ENCODE measurements at regions not wholly inside any gene's neighbourhood (a gene's known extent, or its start where the extent isn't known, plus 50 kb on each side); places are given as distances from the start of the nearest gene placed in this dataset.
"Not testable (repeated sequence)": the region's sequence is repeated elsewhere in the genome, so short reads cannot be mapped to it uniquely, and the experiment has no call there.

GRCh38 chr6:11452106-11452505 lies 85.4 kb upstream of the TMEM170B start:
- not testable (repeated sequence) for DNase-seq (ENCODE audit: low read depth in 2 of 2)

- no peak for DNase-seq (ENCODE audit: low read depth in 2 of 2)
These were observed 87.5 kb upstream of the TMEM170B start for GRCh38 chr6:11450037-11450436.

GRCh38 chr6:11449408-11449807 lies 88.1 kb upstream of the TMEM170B start:
- DNase-seq (ENCODE audit: low read depth in 2 of 2), result no peak

- DNase-seq (ENCODE audit: low read depth in 2 of 2), result no peak
These were observed 89.5 kb upstream of the TMEM170B start for GRCh38 chr6:11448038-11448437.

GRCh38 chr6:11447265-11447664 lies 90.3 kb upstream of the TMEM170B start:
- no peak for DNase-seq (ENCODE audit: low read depth in 2 of 2)

GRCh38 chr6:11445146-11445545 lies 92.4 kb upstream of the TMEM170B start:
- DNase-seq (ENCODE audit: low read depth in 2 of 2), result no peak

DNA sequence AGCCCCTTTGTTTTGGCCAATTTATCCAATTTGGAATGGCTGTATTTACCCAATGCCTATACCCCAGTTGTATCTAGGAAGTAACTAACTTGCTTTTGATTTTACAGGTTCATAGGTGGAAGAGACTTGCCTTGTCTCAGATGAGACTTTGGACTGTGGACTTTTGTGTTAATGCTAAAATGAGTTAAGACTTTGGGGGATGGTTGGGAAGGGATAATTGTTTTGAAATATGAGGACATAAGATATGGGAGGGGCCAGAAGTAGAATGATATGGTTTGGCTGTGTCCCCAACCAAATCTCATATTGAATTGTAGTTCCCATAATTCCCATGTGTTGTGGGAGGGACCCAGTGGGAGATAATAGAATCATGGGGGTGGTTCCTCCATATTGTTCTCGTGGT lies 94.4 kb upstream of the TMEM170B start:
- not testable (repeated sequence) for DNase-seq (ENCODE audit: low read depth in 2 of 2)

DNA sequence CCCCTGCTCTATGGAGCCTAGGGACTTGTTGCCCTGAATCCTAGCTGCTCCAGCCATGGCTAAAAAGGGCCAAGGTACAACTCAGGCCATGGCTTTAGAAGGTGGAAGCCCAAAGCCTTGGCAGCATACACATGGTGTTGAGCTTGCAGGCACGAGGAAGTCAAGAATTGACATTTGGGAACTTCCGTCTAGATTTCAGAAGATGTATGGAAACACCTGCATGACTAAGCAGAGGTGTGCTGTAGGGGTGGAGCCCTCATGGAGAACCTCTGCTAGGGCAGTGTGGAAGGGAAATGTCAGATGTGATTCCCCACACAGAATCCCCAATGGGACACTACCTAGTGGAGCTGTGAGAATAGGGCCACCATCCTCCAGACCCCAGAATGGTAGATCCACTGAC lies 95.1 kb upstream of the TMEM170B start:
- no peak for DNase-seq (ENCODE audit: low read depth in 2 of 2)

- no peak for DNase-seq (ENCODE audit: low read depth in 2 of 2)
These were observed 97.7 kb upstream of the TMEM170B start for GRCh38 chr6:11439876-11440275.

DNA sequence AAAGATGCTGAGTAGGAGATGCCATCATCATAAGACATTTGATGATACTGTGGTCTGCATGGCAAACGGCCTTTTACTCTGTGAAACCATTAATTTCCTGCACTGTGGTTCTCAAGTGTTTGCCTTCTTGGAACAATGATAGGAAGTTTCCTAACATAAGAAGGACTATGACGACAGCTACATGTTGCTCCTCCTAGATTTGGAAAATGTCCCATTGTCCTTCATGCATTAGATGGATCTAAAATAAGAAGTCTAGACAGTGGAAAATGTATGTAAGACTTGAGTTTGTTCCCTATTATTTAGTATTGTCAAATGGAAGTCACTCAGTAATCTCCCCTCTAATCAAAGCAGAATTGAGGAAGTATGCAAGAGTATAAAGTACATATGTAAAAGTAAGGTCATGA lies 98.5 kb upstream of the TMEM170B start:
- DNase-seq (ENCODE audit: low read depth in 2 of 2), result no peak

GRCh38 chr6:11437824-11438459 lies 99.6 kb upstream of the TMEM170B start:
- no peak for DNase-seq (ENCODE audit: low read depth in 2 of 2)

- no peak for DNase-seq (ENCODE audit: low read depth in 2 of 2)
These were observed 100.9 kb upstream of the TMEM170B start for GRCh38 chr6:11436508-11437096.

GRCh38 chr6:11434565-11435326 lies 102.8 kb upstream of the TMEM170B start:
- no peak for DNase-seq (ENCODE audit: low read depth in 2 of 2)

GRCh38 chr6:11433860-11434259 lies 103.7 kb upstream of the TMEM170B start:
- no peak for DNase-seq (ENCODE audit: low read depth in 2 of 2)

DNA sequence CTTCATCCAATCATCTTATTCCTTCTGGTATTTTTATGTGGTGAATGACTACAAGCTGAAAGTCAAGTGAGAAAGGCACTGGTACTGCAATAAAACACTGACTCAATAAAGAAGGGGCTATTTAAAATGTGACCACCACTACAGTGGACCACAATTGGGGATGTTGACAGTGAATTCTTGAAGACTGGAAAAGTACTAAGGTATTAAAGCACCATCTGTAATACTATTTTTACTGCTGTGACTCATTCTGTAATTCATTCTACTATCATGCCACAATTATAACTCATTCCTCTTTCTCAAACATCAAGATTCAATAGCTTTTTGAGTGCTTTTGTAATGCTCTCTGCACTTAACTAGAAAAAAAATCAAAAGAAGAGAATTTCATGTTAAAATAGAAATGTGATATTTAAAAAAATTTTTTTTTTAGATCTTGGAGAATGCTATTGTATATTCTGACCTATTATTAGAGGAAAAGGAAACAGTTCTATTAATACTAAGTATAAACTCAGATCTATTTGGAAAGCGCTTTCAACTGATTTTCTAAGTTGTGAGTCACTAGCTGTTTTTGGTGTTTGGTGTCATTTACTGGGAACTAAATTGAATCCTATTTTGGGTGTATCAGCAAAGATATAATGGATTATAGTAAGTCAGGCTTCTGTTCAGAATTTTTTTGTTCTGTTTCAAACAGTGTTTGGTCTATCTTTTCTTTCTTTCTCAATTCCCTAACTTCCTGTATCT lies 104.7 kb upstream of the TMEM170B start:
- no peak for DNase-seq (ENCODE audit: low read depth in 2 of 2)

GRCh38 chr6:11432091-11432490 lies 105.5 kb upstream of the TMEM170B start:
- DNase-seq (ENCODE audit: low read depth in 2 of 2), result no peak

DNA sequence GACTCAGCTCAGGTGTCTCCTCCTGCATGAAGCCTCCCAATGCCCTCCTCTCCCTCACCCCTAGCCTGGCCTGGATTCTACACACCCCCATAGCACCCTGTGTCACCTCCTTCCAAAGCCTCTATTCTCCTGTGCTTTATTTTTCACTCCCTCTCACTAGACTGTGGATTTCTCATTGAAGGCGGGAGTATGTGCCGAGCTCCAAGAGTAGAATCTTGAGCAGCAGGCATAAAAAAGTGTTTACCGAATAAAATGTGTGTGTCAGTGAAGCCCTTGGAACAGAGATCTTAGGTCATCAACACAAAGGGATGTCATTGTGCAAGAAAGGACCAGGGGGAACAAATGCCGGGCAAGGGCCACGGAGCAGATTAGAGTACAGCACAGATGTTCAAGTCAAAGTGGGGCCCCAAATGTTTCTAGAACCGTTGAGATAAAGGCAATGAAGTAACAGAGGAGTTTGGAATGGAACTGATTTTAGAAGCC lies 106.1 kb upstream of the TMEM170B start:
- DNase-seq (ENCODE audit: low read depth in 2 of 2), result no peak

- DNase-seq (ENCODE audit: low read depth in 2 of 2), result no peak
These were observed 107.5 kb upstream of the TMEM170B start for GRCh38 chr6:11430036-11430435.

- no peak for DNase-seq (ENCODE audit: low read depth in 2 of 2)
These were observed 108.0 kb upstream of the TMEM170B start for GRCh38 chr6:11429577-11429976.

DNA sequence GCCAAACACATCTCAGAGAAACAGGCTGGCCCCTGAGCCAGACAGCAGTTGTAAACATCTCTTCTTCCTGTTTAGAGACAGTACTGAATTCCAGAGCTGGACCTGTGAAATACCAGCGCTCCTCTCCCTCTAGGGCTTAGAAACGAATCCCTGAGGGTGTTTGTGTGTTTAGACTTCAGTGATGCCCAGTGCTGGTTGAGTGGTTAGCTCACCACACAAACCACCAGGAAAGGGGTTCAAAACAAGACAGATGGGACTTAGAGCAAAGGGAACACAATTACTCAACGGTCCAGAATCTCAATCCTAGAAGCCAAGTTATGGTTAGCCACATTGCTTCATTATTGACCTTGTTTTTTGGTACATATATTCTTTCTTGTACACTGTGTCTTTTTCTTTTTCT lies 108.7 kb upstream of the TMEM170B start:
- DNase-seq (ENCODE audit: low read depth in 2 of 2), result no peak

DNA sequence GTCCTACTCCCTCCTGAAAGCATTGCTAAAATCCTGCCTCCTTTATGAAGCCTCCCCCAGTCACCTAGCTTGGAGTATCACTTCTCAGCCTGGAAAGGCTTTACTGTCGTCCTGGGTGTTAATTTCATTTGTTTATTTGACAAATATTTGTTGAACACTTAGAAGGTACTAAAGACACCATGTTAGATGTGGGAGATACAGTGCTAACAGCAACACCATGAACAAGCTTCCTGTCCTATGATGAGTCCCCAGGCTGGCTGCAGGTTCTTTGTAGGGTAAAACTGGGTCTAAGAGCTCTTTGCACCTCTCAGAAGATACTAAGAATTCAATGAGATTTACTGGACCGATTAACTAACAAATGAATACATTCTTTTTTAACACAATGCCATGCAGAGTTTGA lies 109.2 kb upstream of the TMEM170B start:
- no peak for DNase-seq (ENCODE audit: low read depth in 2 of 2)

- DNase-seq (ENCODE audit: low read depth in 2 of 2), result no peak
These were observed 109.8 kb upstream of the TMEM170B start for GRCh38 chr6:11427723-11428245.

Data from stimulated activated CD8-positive, alpha-beta memory T cell treated with anti-CD3 and anti-CD28 coated beads, Interleukin-15, amount 100 ng/mL, for 4 hours (primary cell).